ENCODE measurements at regions not wholly inside any gene's neighbourhood (a gene's known extent, or its start where the extent isn't known, plus 50 kb on each side); places are given as distances from the start of the nearest gene placed in this dataset.

DNA sequence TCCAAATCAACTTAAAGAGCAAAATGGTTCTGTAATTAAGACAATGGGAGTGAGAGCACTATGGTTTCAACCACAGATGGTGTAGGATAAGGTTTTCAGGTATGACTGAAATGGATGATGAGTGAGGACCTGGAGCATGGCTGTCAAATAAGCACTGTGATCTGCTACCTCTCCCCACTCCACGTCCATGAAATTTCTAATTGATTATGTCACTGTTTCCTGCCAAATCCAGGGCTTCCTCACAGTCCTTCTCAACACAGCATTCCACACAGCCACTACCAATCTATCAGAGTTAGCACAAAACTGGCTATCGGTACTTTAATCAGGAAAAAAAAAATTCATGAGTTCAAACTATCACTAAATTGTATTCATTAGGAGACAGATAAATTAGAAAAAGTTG lies 420.4 kb upstream of the WWC1 start:
- TF ChIP-seq, protein P1, sequence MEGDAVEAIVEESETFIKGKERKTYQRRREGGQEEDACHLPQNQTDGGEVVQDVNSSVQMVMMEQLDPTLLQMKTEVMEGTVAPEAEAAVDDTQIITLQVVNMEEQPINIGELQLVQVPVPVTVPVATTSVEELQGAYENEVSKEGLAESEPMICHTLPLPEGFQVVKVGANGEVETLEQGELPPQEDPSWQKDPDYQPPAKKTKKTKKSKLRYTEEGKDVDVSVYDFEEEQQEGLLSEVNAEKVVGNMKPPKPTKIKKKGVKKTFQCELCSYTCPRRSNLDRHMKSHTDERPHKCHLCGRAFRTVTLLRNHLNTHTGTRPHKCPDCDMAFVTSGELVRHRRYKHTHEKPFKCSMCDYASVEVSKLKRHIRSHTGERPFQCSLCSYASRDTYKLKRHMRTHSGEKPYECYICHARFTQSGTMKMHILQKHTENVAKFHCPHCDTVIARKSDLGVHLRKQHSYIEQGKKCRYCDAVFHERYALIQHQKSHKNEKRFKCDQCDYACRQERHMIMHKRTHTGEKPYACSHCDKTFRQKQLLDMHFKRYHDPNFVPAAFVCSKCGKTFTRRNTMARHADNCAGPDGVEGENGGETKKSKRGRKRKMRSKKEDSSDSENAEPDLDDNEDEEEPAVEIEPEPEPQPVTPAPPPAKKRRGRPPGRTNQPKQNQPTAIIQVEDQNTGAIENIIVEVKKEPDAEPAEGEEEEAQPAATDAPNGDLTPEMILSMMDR (IDR thresholded peaks at IDR 0.05; ENCODE audit: low read depth, low read length, missing input control): no peak
- TF ChIP-seq HNF4G (IDR thresholded peaks at IDR 0.05): no peak

All from liver (tissue), 3 donors.